ENCODE measurements at regions not wholly inside any gene's neighbourhood (a gene's known extent, or its start where the extent isn't known, plus 50 kb on each side); places are given as distances from the start of the nearest gene placed in this dataset.

DNA sequence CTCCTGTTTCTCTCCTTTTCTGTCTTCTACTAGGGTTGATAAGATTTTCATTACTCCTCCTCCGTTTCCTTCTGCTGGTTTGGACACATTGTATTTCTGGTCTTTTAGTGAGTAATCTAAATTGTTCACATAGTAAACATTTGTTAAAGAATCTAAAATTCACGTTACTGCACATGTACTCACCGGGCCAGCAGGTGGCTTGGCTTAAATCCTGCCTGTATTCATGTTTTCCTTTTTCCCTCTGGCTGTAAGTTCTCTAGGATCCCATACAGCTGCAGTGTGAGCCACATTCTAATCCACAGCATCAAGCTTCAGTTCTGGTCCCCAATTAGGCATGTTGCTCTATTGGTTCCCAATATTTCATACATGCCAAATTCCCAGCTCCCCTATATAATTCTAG is 958.3 kb downstream of the ADGRL2 start:
- TF ChIP-seq POLR2A (IDR thresholded peaks at IDR 0.05; ENCODE audit: low read depth, low read length) (no peak), FOS (IDR thresholded peaks at IDR 0.05; ENCODE audit: low read depth, low read length) (no peak), CTCF (conservative IDR thresholded peaks at IDR 0.05; ENCODE audit: low read depth, low read length) (no peak), RFX5 (IDR thresholded peaks at IDR 0.05; ENCODE audit: low read depth, low read length) (no peak), CEBPB (IDR thresholded peaks at IDR 0.05; ENCODE audit: low read depth, low read length) (no peak), MAFK (IDR thresholded peaks at IDR 0.05; ENCODE audit: low read depth, low read length) (no peak), RAD21 (IDR thresholded peaks at IDR 0.05; ENCODE audit: low read length) (no peak), NFE2L2 (IDR thresholded peaks at IDR 0.05; ENCODE audit: low read depth, low read length) (no peak), MXI1 (IDR thresholded peaks at IDR 0.05; ENCODE audit: borderline replicate concordance, low read depth, low read length) (no peak)
- TF ChIP-seq, protein P1, sequence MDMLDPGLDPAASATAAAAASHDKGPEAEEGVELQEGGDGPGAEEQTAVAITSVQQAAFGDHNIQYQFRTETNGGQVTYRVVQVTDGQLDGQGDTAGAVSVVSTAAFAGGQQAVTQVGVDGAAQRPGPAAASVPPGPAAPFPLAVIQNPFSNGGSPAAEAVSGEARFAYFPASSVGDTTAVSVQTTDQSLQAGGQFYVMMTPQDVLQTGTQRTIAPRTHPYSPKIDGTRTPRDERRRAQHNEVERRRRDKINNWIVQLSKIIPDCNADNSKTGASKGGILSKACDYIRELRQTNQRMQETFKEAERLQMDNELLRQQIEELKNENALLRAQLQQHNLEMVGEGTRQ (IDR thresholded peaks at IDR 0.05; ENCODE audit: low read depth, low read length), result no peak
- TF ChIP-seq, protein P2, sequence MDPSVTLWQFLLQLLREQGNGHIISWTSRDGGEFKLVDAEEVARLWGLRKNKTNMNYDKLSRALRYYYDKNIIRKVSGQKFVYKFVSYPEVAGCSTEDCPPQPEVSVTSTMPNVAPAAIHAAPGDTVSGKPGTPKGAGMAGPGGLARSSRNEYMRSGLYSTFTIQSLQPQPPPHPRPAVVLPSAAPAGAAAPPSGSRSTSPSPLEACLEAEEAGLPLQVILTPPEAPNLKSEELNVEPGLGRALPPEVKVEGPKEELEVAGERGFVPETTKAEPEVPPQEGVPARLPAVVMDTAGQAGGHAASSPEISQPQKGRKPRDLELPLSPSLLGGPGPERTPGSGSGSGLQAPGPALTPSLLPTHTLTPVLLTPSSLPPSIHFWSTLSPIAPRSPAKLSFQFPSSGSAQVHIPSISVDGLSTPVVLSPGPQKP (IDR thresholded peaks at IDR 0.05; ENCODE audit: borderline replicate concordance, low read depth, low read length), result no peak
